ENCODE measurements at regions not wholly inside any gene's neighbourhood (a gene's known extent, or its start where the extent isn't known, plus 50 kb on each side); places are given as distances from the start of the nearest gene placed in this dataset.

DNA sequence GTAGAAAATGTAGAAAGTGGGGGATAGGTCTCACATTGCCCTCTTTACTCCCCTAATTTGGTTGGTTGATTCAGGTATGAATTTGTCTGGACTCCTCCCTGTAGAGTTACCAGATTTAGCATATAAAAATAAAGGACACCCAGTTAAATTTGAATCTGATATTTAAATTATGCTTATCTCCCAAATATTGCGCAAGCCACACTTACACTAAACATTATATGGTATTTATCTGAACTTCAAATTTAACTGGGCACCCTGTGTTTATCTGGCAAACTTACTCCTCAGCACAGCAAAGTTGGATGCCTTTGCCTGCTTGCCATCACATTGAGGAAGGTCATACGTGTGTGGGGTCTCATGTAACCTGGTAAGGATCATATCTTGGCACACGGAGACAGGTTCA lies 882.4 kb upstream of the FAM98A start:
- TF ChIP-seq, protein P1, sequence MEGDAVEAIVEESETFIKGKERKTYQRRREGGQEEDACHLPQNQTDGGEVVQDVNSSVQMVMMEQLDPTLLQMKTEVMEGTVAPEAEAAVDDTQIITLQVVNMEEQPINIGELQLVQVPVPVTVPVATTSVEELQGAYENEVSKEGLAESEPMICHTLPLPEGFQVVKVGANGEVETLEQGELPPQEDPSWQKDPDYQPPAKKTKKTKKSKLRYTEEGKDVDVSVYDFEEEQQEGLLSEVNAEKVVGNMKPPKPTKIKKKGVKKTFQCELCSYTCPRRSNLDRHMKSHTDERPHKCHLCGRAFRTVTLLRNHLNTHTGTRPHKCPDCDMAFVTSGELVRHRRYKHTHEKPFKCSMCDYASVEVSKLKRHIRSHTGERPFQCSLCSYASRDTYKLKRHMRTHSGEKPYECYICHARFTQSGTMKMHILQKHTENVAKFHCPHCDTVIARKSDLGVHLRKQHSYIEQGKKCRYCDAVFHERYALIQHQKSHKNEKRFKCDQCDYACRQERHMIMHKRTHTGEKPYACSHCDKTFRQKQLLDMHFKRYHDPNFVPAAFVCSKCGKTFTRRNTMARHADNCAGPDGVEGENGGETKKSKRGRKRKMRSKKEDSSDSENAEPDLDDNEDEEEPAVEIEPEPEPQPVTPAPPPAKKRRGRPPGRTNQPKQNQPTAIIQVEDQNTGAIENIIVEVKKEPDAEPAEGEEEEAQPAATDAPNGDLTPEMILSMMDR (IDR thresholded peaks at IDR 0.05): no peak
- TF ChIP-seq EZH2 (IDR thresholded peaks at IDR 0.05): no peak
- no peak for TF ChIP-seq EZH2phosphoT487 (IDR thresholded peaks at IDR 0.05)

Data from neural progenitor cell (in vitro differentiated cells).